A673 (cell line): ENCODE measurements at regions not wholly inside any gene's neighbourhood (a gene's known extent, or its start where the extent isn't known, plus 50 kb on each side); places are given as distances from the start of the nearest gene placed in this dataset.

ENCODE experiments used
- BruUV-seq: library from RNA; stranded (reverse); fragments of 400-500 nt; replicated peaks from 2 replicates; lab custom pipeline; 2021; lab: Mats Ljungman, UMichigan
- CTCF ChIA-PET: fragments of 300-600 bp; sonication (Branson Sonifier 250); formaldehyde crosslinking; loops from one replicate; lab custom pipeline; 2022; ENCODE audit warnings: antibody characterized with exemption; lab: Charles Lee
- POLR2A ChIA-PET: fragments of 300-600 bp; sonication (Branson Sonifier 250); formaldehyde crosslinking; loops from one replicate; lab custom pipeline; 2022; ENCODE audit warnings: antibody characterized with exemption; ENCODE audit not compliant: low non-redundant PET; lab: Charles Lee
- DNase-seq: peaks from one replicate; pipeline ENCODE4 v3.0.0-alpha.2; 2015; ENCODE audit warnings: low spot score
- H3K27ac ChIP-seq: fragments of 200-600 bp; sonication (generic); 2 replicates; pipeline ENCODE4 v1.5.1; 2016; ENCODE audit warnings: mixed run types, low read depth, mild to moderate bottlenecking, mixed read lengths, antibody characterized with exemption, low read length; ENCODE audit not compliant: poor library complexity, severe bottlenecking
- H3K27me3 ChIP-seq: fragments of 200-600 bp; sonication (generic); replicated peaks from 2 replicates; pipeline ENCODE4 v1.6.1; 2017; ENCODE audit warnings: mixed run types, low read depth, mild to moderate bottlenecking, mixed read lengths, antibody characterized with exemption, low read length; ENCODE audit not compliant: insufficient read depth, poor library complexity
- H3K36me3 ChIP-seq: fragments of 200-600 bp; sonication (generic); 2 replicates; pipeline ENCODE4 v1.6.1; 2016; ENCODE audit warnings: mixed run types, mild to moderate bottlenecking, mixed read lengths, antibody characterized with exemption, low read length; ENCODE audit not compliant: insufficient read depth, poor library complexity, severe bottlenecking
- H3K4me1 ChIP-seq: fragments of 200-600 bp; sonication (generic); 2 replicates; pipeline ENCODE4 v1.6.1; 2017; ENCODE audit warnings: mixed run types, mild to moderate bottlenecking, mixed read lengths, antibody characterized with exemption, low read length; ENCODE audit not compliant: insufficient read depth, poor library complexity, severe bottlenecking
- H3K4me3 ChIP-seq: fragments of 200-600 bp; sonication (generic); 2 replicates; pipeline ENCODE4 v1.5.1; 2016; ENCODE audit warnings: low read depth, mixed run types, mild to moderate bottlenecking, mixed read lengths, low read length; ENCODE audit not compliant: poor library complexity, severe bottlenecking
- H3K9me3 ChIP-seq: fragments of 200-600 bp; sonication (generic); 2 replicates; pipeline ENCODE4 v1.6.1; 2016; ENCODE audit warnings: mixed run types, low read depth, mild to moderate bottlenecking, mixed read lengths, antibody characterized with exemption, low read length; ENCODE audit not compliant: poor library complexity, severe bottlenecking
- CTCF ChIP-seq: fragments of 300-800, 200-600 bp; sonication (generic); conservative IDR thresholded peaks from 2 replicates; pipeline ENCODE4 v1.5.1; 2017; ENCODE audit warnings: low read depth, mild to moderate bottlenecking, antibody characterized with exemption, low read length, moderate library complexity, mixed read lengths
- EZH2 ChIP-seq: fragments of 200-600 bp; sonication (generic); IDR thresholded peaks from 2 replicates; pipeline ENCODE4 v1.6.1; 2017; ENCODE audit warnings: borderline replicate concordance, low read depth, mild to moderate bottlenecking, mixed read lengths, antibody characterized with exemption, low read length; ENCODE audit not compliant: poor library complexity, severe bottlenecking
- intact Hi-C: fragments of 100-400 bp; cut with micrococcal nuclease; formaldehyde crosslinking; loops from one replicate; pipeline ENCODE4 v1.10.0; 2022; ENCODE audit not compliant: unreplicated experiment

- no peak overlapping the region for H3K27ac ChIP-seq
- DNase-seq = no peak
- no peak for TF ChIP-seq CTCF
- no peak for TF ChIP-seq EZH2
- H3K9me3 ChIP-seq = no peaks in the 10 kb centered on the region
- POLR2A ChIA-PET = no interaction called here
- CTCF ChIA-PET = no interaction called here
- no peaks in the 10 kb centered on the region for H3K36me3 ChIP-seq
- no peaks in the 10 kb centered on the region for H3K27me3 ChIP-seq
- no peak overlapping the region for H3K4me3 ChIP-seq
- intact Hi-C loops = no loop called here
- no TSS peak for BruUV-seq
- H3K4me1 ChIP-seq = no peaks in the 10 kb centered on the region
Measured at GRCh38 chrX:20740443-20740842, 473.7 kb upstream of the RPS6KA3 start.

GRCh38 chrX:20739038-20739745 is 472.5 kb upstream of the RPS6KA3 start:
- H3K4me1 ChIP-seq = no peaks in the 10 kb centered on the region
- no peaks in the 10 kb centered on the region for H3K9me3 ChIP-seq
- no peak overlapping the region for H3K27ac ChIP-seq
- TF ChIP-seq EZH2 (no peak), CTCF (no peak)
- H3K27me3 ChIP-seq = no peaks in the 10 kb centered on the region
- BruUV-seq = no TSS peak
- intact Hi-C loops = no loop called here
- no peak for DNase-seq
- ChIA-PET CTCF (no interaction called here), POLR2A (no interaction called here)
- H3K4me3 ChIP-seq = no peak overlapping the region
- H3K36me3 ChIP-seq = no peaks in the 10 kb centered on the region

GRCh38 chrX:20729416-20729815 is 462.7 kb upstream of the RPS6KA3 start:
- CTCF ChIA-PET = no interaction called here
- Histone ChIP-seq H3K9me3 (no peaks in the 10 kb centered on the region), H3K4me1 (no peaks in the 10 kb centered on the region), H3K4me3 (no peak overlapping the region), H3K36me3 (no peaks in the 10 kb centered on the region), H3K27me3 (no peaks in the 10 kb centered on the region), H3K27ac (no peak overlapping the region)
- POLR2A ChIA-PET = no interaction called here
- DNase-seq = no peak
- TF ChIP-seq CTCF = no peak
- TF ChIP-seq EZH2 = no peak
- intact Hi-C loops = no loop called here
- no TSS peak for BruUV-seq
